ENCODE measurements at regions not wholly inside any gene's neighbourhood (a gene's known extent, or its start where the extent isn't known, plus 50 kb on each side); places are given as distances from the start of the nearest gene placed in this dataset.

DNA sequence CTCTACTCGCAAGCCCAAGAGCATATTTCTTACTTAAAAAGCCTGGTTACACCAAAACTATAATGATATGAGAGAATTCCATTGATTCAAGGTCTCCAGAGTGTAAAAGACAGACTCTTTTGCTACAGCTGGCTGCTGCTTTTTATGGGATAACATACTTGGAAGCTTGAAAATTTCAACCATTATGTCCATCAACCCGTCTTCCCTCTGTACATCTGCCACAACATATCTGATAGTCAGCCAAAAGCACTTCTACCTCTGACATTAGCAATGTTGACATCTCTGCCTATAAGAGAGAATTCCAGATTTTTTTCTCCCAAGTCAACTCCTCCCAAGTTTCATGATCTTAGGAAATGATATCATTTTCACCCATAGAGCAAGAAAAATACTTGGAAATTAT lies 54.4 kb upstream of the IQCM start:
- in situ Hi-C loops (cut with MboI; ENCODE audit: low pct_unique_long_range_greater_than_20kb, low sequenced_read_pairs), result no loop called here
- no peak for DNase-seq

DNA sequence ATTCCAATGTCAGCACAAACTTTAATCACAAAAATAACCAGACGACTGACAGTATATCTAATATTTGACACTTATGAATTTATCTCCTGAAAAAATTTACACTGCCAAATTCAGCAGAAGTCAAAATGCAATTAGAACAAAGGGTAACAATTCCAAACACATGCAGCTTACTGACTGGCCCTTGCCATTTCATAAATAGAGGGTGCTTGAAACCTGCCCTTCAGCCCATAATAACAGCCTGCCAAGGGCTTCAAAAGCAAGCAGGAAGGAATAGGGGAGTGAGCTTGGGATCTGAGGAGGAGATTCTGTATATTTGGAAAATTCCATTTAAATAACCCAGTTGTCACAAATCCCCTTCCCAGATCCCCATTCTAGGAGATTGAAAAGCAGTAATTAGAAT lies 66.1 kb upstream of the IQCM start:
- DNase-seq, result no peak
- in situ Hi-C loops (cut with MboI; ENCODE audit: low pct_unique_long_range_greater_than_20kb, low sequenced_read_pairs), result no loop called here

DNA sequence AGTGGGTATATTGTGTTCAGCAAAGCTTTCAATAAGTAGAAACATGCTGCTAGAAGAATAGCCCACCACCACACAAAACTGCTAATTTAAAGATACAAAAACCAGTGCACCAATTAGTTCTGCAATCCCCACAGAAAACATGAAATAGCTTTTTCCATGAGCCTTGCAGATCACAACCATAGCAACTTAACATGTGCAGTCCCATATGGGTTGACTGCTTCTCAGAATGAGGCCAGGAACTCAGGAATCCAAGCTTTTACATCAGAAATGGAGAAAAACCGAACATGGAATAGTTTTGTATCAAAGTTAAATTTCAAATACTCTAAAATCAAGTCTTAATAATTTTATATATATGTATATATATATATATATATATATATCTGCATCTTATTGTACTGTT lies 66.6 kb upstream of the IQCM start:
- DNase-seq, result no peak
- in situ Hi-C loops (cut with MboI; ENCODE audit: low pct_unique_long_range_greater_than_20kb, low sequenced_read_pairs), result no loop called here

- in situ Hi-C loops (cut with MboI; ENCODE audit: low pct_unique_long_range_greater_than_20kb, low sequenced_read_pairs), result no loop called here
- no peak for DNase-seq
Observed at GRCh38 chr4:149884046-149884445, 68.4 kb upstream of the IQCM start.

DNA sequence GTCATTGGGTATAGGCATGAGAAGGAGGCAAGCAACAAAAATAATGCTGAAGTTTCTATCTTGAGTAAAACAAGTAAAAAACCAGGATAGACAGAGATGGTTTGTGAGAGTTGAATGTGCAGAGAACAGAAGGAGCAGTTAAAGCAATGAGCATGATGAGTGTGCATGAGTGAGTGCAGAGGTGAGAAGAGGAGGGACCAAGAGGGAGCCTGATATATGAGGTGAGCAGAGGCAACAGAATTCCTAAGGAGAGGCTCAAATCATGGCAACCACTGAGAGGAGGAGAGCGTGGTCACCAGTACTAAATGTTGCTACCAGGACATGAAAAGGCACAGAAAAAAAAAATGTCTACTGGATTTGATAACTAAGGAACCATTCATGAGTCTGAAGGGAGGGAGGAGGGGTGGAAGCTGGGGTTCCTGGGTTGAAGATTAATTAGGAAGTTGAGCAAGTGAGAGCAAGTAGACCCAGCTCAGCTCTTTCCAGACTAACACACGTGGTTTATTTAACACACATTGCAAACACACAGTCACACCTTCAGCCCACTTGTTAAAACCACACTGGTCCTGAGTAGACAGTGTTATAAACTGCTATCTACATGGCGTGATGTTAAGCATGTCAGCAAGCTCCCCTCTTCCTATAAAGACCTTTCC lies 69.0 kb upstream of the IQCM start:
- peak; percentile 1 for DNase-seq
- in situ Hi-C loops (cut with MboI; ENCODE audit: low pct_unique_long_range_greater_than_20kb, low sequenced_read_pairs), result no loop called here

GRCh38 chr4:149885896-149886295 lies 70.3 kb upstream of the IQCM start:
- DNase-seq, result no peak
- in situ Hi-C loops (cut with MboI; ENCODE audit: low pct_unique_long_range_greater_than_20kb, low sequenced_read_pairs), result no loop called here

DNA sequence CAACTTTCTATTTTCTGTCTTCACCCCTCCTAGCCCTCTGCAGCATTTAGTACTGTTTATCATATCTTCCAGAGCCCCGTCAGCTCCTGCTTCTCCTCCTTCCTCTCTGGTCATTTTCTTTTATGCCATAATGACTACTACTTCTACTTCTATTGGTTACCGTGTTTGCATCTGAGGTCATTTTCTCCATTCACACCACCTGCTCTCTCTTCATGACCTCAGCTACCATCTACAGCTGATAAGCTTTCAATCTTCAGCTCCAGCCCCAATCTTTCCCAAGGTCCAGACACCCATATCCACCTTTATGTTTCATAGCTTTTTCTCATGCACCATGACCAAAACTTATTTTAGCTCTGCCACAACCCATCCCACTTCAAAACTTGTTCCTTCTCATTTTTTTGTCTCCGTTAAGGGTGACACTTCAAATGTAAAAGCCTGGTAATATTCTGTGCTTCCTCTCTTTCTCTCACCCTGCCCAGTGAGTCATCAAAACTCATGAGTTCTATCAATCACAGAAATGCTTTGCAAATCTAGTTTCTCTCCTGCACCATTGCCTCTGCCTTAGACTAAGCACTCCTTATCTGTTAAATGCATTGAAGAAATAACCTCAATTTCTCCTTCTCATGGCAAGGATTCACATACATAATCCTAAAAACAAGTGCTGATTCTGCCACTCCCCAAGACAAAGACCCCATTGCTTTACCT lies 71.3 kb upstream of the IQCM start:
- in situ Hi-C loops (cut with MboI; ENCODE audit: low pct_unique_long_range_greater_than_20kb, low sequenced_read_pairs), result no loop called here
- DNase-seq, result no peak

GRCh38 chr4:149889991-149890390 lies 74.3 kb upstream of the IQCM start:
- DNase-seq, result no peak
- in situ Hi-C loops (cut with MboI; ENCODE audit: low pct_unique_long_range_greater_than_20kb, low sequenced_read_pairs), result no loop called here

DNA sequence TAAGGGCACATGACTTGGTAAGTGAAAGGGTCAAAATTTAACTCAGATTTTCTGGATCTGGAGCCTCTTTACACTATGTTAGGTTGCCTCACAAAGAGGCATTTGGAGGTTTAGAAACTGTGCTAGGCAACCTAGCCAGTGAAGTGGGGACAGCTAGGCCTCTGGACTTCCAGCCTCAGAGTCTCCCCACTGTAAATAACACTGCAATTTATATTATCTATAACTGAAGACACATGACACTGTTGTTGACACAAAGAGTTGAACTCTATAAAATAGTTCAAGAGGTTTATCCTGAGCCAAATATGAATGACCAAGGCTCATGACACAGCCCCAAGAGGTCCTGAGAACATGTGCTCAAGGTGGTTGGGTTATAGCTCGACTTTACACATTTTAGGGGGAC lies 74.9 kb upstream of the IQCM start:
- in situ Hi-C loops (cut with MboI; ENCODE audit: low pct_unique_long_range_greater_than_20kb, low sequenced_read_pairs), result no loop called here
- no peak for DNase-seq

- no peak for DNase-seq
- in situ Hi-C loops (cut with MboI; ENCODE audit: low pct_unique_long_range_greater_than_20kb, low sequenced_read_pairs), result no loop called here
Observed at GRCh38 chr4:149891426-149891825, 75.8 kb upstream of the IQCM start.

GRCh38 chr4:149896432-149896831 lies 80.8 kb upstream of the IQCM start:
- in situ Hi-C loops (cut with MboI; ENCODE audit: low pct_unique_long_range_greater_than_20kb, low sequenced_read_pairs), result no loop called here
- DNase-seq, result peak; percentile 19

GRCh38 chr4:149897783-149898182 lies 82.1 kb upstream of the IQCM start:
- peak; percentile 35 for DNase-seq

DNA sequence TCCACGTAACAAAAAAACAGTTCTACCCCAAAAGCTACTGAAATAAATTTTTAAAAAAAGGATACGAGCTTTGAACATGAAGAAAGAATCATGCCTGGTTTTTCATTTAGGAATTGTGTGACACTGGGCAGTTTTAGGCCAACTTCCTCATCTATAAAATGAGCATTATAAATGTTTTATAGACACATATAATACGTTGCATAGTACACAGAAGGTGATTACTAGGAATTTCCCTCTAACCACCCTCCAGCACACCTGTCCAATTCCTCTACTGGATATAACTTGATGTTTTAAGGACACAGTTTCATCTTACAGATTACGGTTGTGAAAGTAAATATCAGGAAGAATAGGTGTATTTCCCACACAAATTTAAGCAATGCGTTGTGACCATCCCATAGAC lies 85.5 kb upstream of the IQCM start:
- in situ Hi-C loops (cut with MboI; ENCODE audit: low pct_unique_long_range_greater_than_20kb, low sequenced_read_pairs), result no loop called here
- DNase-seq, result no peak

More at GRCh38 chr4:149897783-149898182, 82.1 kb upstream of the IQCM start:
- in situ Hi-C loops (cut with MboI; ENCODE audit: low pct_unique_long_range_greater_than_20kb, low sequenced_read_pairs), result no loop called here

- DNase-seq, result no peak
- in situ Hi-C loops (cut with MboI; ENCODE audit: low pct_unique_long_range_greater_than_20kb, low sequenced_read_pairs), result no loop called here
Observed at GRCh38 chr4:149902242-149902641, 86.6 kb upstream of the IQCM start.

- in situ Hi-C loops (cut with MboI; ENCODE audit: low pct_unique_long_range_greater_than_20kb, low sequenced_read_pairs), result no loop called here
- DNase-seq, result no peak
Observed at GRCh38 chr4:149910177-149910576, 94.5 kb upstream of the IQCM start.

GRCh38 chr4:149910604-149911350 lies 95.1 kb upstream of the IQCM start:
- DNase-seq, result no peak
- in situ Hi-C loops (cut with MboI; ENCODE audit: low pct_unique_long_range_greater_than_20kb, low sequenced_read_pairs), result no loop called here

DNA sequence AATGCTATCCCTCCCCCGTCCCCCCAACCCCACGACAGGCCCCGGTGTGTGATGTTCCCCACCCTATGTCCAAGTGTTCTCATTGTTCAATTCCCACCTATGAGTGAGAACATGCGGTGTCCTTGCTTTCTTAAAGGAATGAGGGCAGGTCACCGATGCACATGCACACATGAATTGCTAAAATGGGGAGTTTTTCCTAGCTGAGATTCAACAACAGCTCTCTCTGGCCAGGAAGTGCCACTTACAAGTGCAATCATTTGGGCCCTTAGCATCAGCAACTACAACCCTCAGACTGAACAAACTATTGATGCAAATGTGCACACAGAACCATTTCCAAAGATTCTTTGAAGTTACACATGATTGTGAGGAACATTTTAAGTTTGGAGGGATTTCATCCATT lies 95.7 kb upstream of the IQCM start:
- in situ Hi-C loops (cut with MboI; ENCODE audit: low pct_unique_long_range_greater_than_20kb, low sequenced_read_pairs), result no loop called here
- DNase-seq, result no peak

- no peak for DNase-seq
- in situ Hi-C loops (cut with MboI; ENCODE audit: low pct_unique_long_range_greater_than_20kb, low sequenced_read_pairs), result no loop called here
Observed at GRCh38 chr4:149912000-149912399, 96.4 kb upstream of the IQCM start.

DNA sequence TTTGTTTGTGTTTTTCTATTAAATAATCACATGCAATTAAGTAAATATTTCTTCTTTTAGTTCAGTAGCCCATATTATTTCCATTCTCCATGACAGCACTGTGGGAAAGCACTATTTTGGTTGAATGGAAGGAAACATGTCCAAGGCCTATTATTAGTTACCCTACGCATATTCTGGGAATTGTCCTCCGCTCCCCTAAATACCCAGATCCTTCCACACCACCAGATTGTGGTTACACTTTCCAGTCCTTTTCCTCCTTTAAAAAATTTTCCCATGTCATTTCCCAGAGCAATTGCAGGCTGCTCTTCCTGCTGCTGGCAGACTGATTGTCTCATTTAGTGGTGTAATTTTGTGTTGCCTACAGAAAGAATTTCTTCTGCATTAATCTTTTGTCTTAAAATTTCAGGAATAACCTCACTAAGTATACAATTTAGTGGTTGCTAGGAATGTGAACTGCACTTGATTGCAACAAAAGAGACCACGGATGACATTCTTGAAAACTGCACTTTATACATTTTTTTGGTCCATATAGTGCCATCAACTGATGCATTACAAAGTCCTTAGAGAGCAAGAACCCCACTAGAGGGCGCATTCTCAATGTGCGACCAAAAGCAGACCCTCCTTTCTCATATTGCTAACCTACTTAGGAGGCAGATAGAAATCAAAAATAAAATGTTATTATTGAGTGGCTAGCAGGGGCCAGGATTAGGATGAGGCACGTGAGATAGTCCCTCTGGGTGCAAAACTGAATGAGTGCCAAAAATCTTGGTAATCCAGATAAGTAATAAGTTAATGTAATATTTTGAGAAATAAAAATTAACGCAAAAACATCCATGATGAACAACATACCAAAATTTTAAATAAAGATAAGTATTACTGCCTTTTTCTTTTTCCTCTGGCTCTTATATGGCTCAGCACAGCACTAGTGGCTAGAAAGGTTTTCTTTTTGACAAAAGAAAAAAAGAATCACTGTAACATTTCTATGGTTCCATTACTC lies 98.8 kb upstream of the IQCM start:
- peak; percentile 47 for DNase-seq
- in situ Hi-C loops (cut with MboI; ENCODE audit: low pct_unique_long_range_greater_than_20kb, low sequenced_read_pairs), result no loop called here
